ENCODE measurements at regions not wholly inside any gene's neighbourhood (a gene's known extent, or its start where the extent isn't known, plus 50 kb on each side); places are given as distances from the start of the nearest gene placed in this dataset.

DNA sequence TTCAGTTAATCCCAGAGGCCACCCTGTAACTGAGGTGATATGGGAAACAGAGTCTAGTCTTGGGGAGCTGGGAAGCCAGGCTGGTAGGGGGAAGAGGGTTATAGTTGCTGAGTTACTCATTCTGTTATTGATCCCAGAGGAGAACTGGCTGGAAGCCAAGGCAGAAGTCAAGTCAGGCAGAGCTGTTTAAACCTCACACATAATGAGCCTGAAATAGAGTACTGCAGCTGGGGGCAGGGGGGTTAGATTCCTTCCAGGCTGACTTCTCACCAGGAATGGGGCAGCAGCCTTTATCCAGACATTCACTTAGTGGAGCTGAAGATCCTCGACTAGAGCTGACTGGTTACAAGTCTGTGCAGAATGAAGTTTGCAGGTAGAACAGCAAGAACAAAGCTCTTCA, 144.9 kb downstream of the C4orf33 start:
- Histone ChIP-seq H2AFZ (ENCODE audit: control insufficient read depth, low read length) (no peak overlapping the region), H3K27me3 (ENCODE audit: control insufficient read depth, extremely low read depth, insufficient read depth, low read length) (no peaks in the 10 kb centered on the region), H3K9me3 (ENCODE audit: control insufficient read depth, low read depth, low read length) (no peaks in the 10 kb centered on the region), H3K36me3 (ENCODE audit: control insufficient read depth in 2 of 2, extremely low read depth in 1 of 2, insufficient read depth in 2 of 2, low read length in 2 of 2) (no peaks in the 10 kb centered on the region), H4K20me1 (ENCODE audit: control insufficient read depth, extremely low read depth, insufficient read depth, low read length) (no peaks in the 10 kb centered on the region), H3K9ac (ENCODE audit: control insufficient read depth, extremely low read depth, insufficient read depth, low read length) (no peak overlapping the region), H3K27ac (ENCODE audit: control insufficient read depth, insufficient read depth, low read length) (no peak overlapping the region), H3K4me2 (ENCODE audit: control insufficient read depth, extremely low read depth, insufficient read depth, low read depth, low read length) (no peak overlapping the region), H3K4me3 (ENCODE audit: control insufficient read depth in 2 of 3, extremely low read depth in 1 of 3, insufficient read depth in 2 of 3, low read depth in 1 of 3, low read length in 3 of 3) (no peak overlapping the region), H3K4me1 (ENCODE audit: control insufficient read depth, extremely low read depth, insufficient read depth, low read length) (no peaks in the 10 kb centered on the region), H3K79me2 (ENCODE audit: control insufficient read depth, insufficient read depth, low read length) (no peaks in the 10 kb centered on the region), H3K9me1 (ENCODE audit: control insufficient read depth, extremely low read depth, insufficient read depth, low read length) (no peaks in the 10 kb centered on the region)
- no peak for TF ChIP-seq CTCF (optimal IDR thresholded peaks at IDR 0.05 in 1 of 3, IDR thresholded peaks at IDR 0.05 in 1 of 3, conservative IDR thresholded peaks at IDR 0.05 in 1 of 3; ENCODE audit: extremely low read depth in 1 of 3, insufficient read depth in 2 of 3, low read length in 3 of 3)
- TF ChIP-seq EZH2 (IDR thresholded peaks at IDR 0.05; ENCODE audit: low read length): no peak
- DNase-seq (ENCODE audit: low read depth, low spot score) (no peak), FAIRE-seq (no peak)
- dilution Hi-C loops (cut with MboI; ENCODE audit: extremely low pct_ligation_motif_present, low sequenced_read_pairs): no loop called here

GRCh38 chr4:129246145-129246544, 150.2 kb downstream of the C4orf33 start:
- no peaks in the 10 kb centered on the region for H3K9me3 ChIP-seq (ENCODE audit: control insufficient read depth, low read depth, low read length)
- H3K27me3 ChIP-seq (ENCODE audit: control insufficient read depth, extremely low read depth, insufficient read depth, low read length): no peaks in the 10 kb centered on the region
- H2AFZ ChIP-seq (ENCODE audit: control insufficient read depth, low read length): no peak overlapping the region
- H3K79me2 ChIP-seq (ENCODE audit: control insufficient read depth, insufficient read depth, low read length): no peaks in the 10 kb centered on the region
- no peak overlapping the region for H3K4me3 ChIP-seq (ENCODE audit: control insufficient read depth in 2 of 3, extremely low read depth in 1 of 3, insufficient read depth in 2 of 3, low read depth in 1 of 3, low read length in 3 of 3)
- no peak for FAIRE-seq
- H3K27ac ChIP-seq (ENCODE audit: control insufficient read depth, insufficient read depth, low read length): no peak overlapping the region
- no peak for TF ChIP-seq CTCF (optimal IDR thresholded peaks at IDR 0.05 in 1 of 3, IDR thresholded peaks at IDR 0.05 in 1 of 3, conservative IDR thresholded peaks at IDR 0.05 in 1 of 3; ENCODE audit: extremely low read depth in 1 of 3, insufficient read depth in 2 of 3, low read length in 3 of 3)
- no peak for TF ChIP-seq EZH2 (IDR thresholded peaks at IDR 0.05; ENCODE audit: low read length)
- H3K9ac ChIP-seq (ENCODE audit: control insufficient read depth, extremely low read depth, insufficient read depth, low read length): no peak overlapping the region
- DNase-seq (ENCODE audit: low read depth, low spot score): no peak
- no peaks in the 10 kb centered on the region for H3K4me1 ChIP-seq (ENCODE audit: control insufficient read depth, extremely low read depth, insufficient read depth, low read length)
- dilution Hi-C loops (cut with MboI; ENCODE audit: extremely low pct_ligation_motif_present, low sequenced_read_pairs): no loop called here
- H3K36me3 ChIP-seq (ENCODE audit: control insufficient read depth in 2 of 2, extremely low read depth in 1 of 2, insufficient read depth in 2 of 2, low read length in 2 of 2): no peaks in the 10 kb centered on the region
- no peaks in the 10 kb centered on the region for H3K9me1 ChIP-seq (ENCODE audit: control insufficient read depth, extremely low read depth, insufficient read depth, low read length)
- no peak overlapping the region for H3K4me2 ChIP-seq (ENCODE audit: control insufficient read depth, extremely low read depth, insufficient read depth, low read depth, low read length)
- H4K20me1 ChIP-seq (ENCODE audit: control insufficient read depth, extremely low read depth, insufficient read depth, low read length): no peaks in the 10 kb centered on the region
